ENCODE measurements at regions not wholly inside any gene's neighbourhood (a gene's known extent, or its start where the extent isn't known, plus 50 kb on each side); places are given as distances from the start of the nearest gene placed in this dataset.

DNA sequence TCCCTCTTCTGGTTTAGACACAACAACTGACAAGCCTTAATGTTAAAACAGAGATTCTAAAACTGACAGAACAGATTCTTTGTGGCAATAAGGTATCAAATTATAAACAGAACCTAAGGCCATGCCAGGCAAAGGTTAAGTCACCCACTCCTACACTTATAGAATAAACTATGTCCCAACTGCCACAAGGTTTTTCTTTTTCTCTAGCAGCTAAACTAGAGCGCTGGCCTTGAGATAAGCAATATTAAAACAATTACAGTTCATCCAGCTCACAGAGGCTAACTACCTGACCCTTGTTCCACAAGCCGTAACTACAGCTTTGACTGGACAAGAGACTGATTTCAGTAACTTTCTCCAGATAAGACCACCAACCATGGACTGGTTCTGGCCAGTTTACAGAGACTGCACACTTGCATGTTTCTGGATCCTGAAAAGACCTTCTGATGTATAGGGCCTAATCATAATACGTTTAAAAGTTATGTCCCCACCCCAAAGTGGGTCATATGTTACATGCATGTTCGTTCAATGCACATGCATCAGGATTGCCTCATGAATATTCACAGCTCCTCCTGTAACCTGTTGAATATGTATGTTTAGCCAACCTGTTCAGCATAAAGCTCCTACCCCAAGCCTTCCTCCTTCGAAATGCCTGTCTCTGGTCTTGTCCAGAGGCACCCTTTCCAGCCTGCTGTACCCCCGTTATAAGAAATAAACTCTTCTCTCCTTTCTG lies 61.9 kb upstream of the VASH1 start:
- TF ChIP-seq, protein P1, sequence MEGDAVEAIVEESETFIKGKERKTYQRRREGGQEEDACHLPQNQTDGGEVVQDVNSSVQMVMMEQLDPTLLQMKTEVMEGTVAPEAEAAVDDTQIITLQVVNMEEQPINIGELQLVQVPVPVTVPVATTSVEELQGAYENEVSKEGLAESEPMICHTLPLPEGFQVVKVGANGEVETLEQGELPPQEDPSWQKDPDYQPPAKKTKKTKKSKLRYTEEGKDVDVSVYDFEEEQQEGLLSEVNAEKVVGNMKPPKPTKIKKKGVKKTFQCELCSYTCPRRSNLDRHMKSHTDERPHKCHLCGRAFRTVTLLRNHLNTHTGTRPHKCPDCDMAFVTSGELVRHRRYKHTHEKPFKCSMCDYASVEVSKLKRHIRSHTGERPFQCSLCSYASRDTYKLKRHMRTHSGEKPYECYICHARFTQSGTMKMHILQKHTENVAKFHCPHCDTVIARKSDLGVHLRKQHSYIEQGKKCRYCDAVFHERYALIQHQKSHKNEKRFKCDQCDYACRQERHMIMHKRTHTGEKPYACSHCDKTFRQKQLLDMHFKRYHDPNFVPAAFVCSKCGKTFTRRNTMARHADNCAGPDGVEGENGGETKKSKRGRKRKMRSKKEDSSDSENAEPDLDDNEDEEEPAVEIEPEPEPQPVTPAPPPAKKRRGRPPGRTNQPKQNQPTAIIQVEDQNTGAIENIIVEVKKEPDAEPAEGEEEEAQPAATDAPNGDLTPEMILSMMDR (IDR thresholded peaks at IDR 0.05) = no peak
- TF ChIP-seq POLR2AphosphoS5 (IDR thresholded peaks at IDR 0.05) = no peak
- no peak for TF ChIP-seq POLR2A (IDR thresholded peaks at IDR 0.05)

All from suprapubic skin (tissue), 4 donors.